GM23248 (cell line): ENCODE measurements at regions not wholly inside any gene's neighbourhood (a gene's known extent, or its start where the extent isn't known, plus 50 kb on each side); places are given as distances from the start of the nearest gene placed in this dataset.

Experiments
- EZH2 ChIP-seq: fragments of 200-600 bp; sonication (generic); IDR thresholded peaks from 2 replicates; pipeline ENCODE4 v1.6.1; 2018; ENCODE audit warnings: antibody characterized with exemption, mild to moderate bottlenecking; ENCODE audit not compliant: insufficient read depth, poor library complexity, severe bottlenecking
- EZH2phosphoT487 ChIP-seq: fragments of 200-600 bp; sonication (generic); IDR thresholded peaks from 2 replicates; pipeline ENCODE4 v1.6.1; 2018; ENCODE audit warnings: antibody characterized with exemption, moderate library complexity, mild to moderate bottlenecking, low read depth; ENCODE audit not compliant: insufficient read depth

DNA sequence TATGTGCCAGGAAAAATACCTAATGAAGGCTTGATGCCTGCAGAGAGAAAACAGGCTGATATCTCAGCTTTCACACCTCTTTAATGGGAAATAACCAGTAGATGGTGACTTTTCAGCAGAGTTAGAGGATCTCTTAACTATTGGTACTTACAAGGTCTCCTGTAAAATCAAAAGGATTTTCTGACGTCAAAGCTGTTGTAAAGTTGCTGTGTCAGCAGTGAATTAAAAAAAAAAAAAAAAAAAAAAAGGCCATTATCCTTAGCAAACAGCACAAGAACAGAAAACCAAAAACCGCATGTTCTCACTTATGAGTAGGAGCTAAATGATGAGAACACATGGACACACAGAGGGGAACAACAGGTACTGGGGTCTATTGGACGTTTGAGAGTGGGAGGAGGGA is 349.1 kb downstream of the AMY1C start:
- no peak for TF ChIP-seq EZH2phosphoT487
- TF ChIP-seq EZH2, result no peak
